DND-41 (cell line): ENCODE measurements at regions not wholly inside any gene's neighbourhood (a gene's known extent, or its start where the extent isn't known, plus 50 kb on each side); places are given as distances from the start of the nearest gene placed in this dataset.

ENCODE experiments used
- ATAC-seq: fragments of 200-7000 bp; cut with Tn5 transposase; 3 replicates; pipeline ENCODE4 v1.9.1; 2021; ENCODE audit warnings: low read depth; ENCODE audit not compliant: insufficient read depth
- DNase-seq: peaks from one replicate; pipeline ENCODE4 v3.0.0-alpha.2; 2020
- H2AFZ ChIP-seq: 2 replicates; pipeline ENCODE4 v1.6.0; 2012; ENCODE audit warnings: low read depth, low read length
- H3K27ac ChIP-seq: 2 replicates; pipeline ENCODE4 v1.5.1; 2012; ENCODE audit warnings: low read length, inconsistent platforms
- H3K27me3 ChIP-seq: fragments of 200-600 bp; sonication (generic); 2 replicates; pipeline ENCODE4 v1.6.0; 2012; ENCODE audit warnings: low read length, mild to moderate bottlenecking, inconsistent platforms; ENCODE audit not compliant: insufficient read depth, poor library complexity
- H3K36me3 ChIP-seq: 2 replicates; pipeline ENCODE4 v1.5.1; 2012; ENCODE audit warnings: low read length, inconsistent platforms; ENCODE audit not compliant: insufficient read depth
- H3K4me1 ChIP-seq: 2 replicates; pipeline ENCODE4 v1.5.1; 2012; ENCODE audit warnings: mild to moderate bottlenecking, low read length; ENCODE audit not compliant: insufficient read depth
- H3K4me2 ChIP-seq: 2 replicates; pipeline ENCODE4 v1.6.0; 2012; ENCODE audit warnings: mild to moderate bottlenecking, moderate library complexity, low read length, inconsistent platforms; ENCODE audit not compliant: insufficient read depth
- H3K4me3 ChIP-seq, 2 experiments: fragments of 200-600 bp in 1 of 2; shearing (Covaris generic) in 1 of 2; 2 replicates each; pipeline ENCODE4 v1.5.1; 2012 to 2016; ENCODE audit warnings: inconsistent platforms in 2 of 2, low read length in 2 of 2, mild to moderate bottlenecking in 2 of 2, low read depth in 1 of 2, moderate library complexity in 1 of 2
- H3K79me2 ChIP-seq: 2 replicates; pipeline ENCODE4 v1.6.0; 2012; ENCODE audit warnings: low read length, inconsistent platforms; ENCODE audit not compliant: insufficient read depth
- H3K9ac ChIP-seq: 2 replicates; pipeline ENCODE4 v1.6.0; 2012; ENCODE audit warnings: low read depth, mild to moderate bottlenecking, inconsistent platforms, low read length, moderate library complexity
- H3K9me3 ChIP-seq: 2 replicates; pipeline ENCODE4 v1.5.1; 2012; ENCODE audit warnings: low read length, moderate library complexity, mild to moderate bottlenecking, inconsistent platforms; ENCODE audit not compliant: insufficient read depth, severe bottlenecking
- H4K20me1 ChIP-seq: 2 replicates; pipeline ENCODE4 v1.6.0; 2012; ENCODE audit warnings: low read length; ENCODE audit not compliant: insufficient read depth
- CTCF ChIP-seq: IDR thresholded peaks from 2 replicates; pipeline ENCODE4 v1.5.1; 2012; ENCODE audit warnings: borderline replicate concordance, low read length, moderate library complexity, mild to moderate bottlenecking; ENCODE audit not compliant: poor library complexity, severe bottlenecking; ENCODE audit errors: extremely low read depth
- EZH2 ChIP-seq: IDR thresholded peaks from 3 replicates; pipeline ENCODE4 v1.6.1; 2012; ENCODE audit warnings: borderline replicate concordance, low read depth, mild to moderate bottlenecking, moderate library complexity, low read length, inconsistent platforms; ENCODE audit not compliant: severe bottlenecking

GRCh38 chr10:107650939-107651338 lies 486.4 kb upstream of the SORCS1 start:
- ATAC-seq, result no peak
- Histone ChIP-seq H3K4me2 (no peak overlapping the region), H4K20me1 (no peaks in the 10 kb centered on the region), H3K9ac (no peak overlapping the region), H2AFZ (no peak overlapping the region), H3K4me1 (peaks cover 5% of the 10 kb centered on the region; the same call in 1 of the 2 replicates), H3K36me3 (no peaks in the 10 kb centered on the region), H3K9me3 (no peaks in the 10 kb centered on the region), H3K27me3 (no peaks in the 10 kb centered on the region), H3K79me2 (no peaks in the 10 kb centered on the region), H3K27ac (no peak overlapping the region), H3K4me3 (no peak overlapping the region)
- no peak for DNase-seq
- TF ChIP-seq EZH2 (no peak), CTCF (no peak)

DNA sequence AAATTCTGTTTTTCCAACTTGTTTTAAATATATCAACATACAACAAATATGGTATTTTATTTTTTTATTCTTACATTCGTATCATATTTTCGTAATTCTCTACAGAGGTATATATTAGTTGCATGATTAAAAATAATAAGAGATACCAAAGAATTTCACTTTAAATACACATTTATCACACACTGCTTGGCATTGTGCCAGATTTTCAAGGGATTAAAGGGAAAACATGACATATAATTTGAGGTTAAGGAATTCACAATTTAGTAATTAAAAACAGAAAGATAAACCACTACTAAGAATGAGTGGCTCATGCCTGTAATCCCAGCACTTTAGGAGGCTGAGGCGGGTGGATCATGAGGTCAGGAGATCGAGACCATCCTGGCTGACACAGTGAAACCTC lies 484.7 kb upstream of the SORCS1 start:
- Histone ChIP-seq H3K36me3 (no peaks in the 10 kb centered on the region), H3K4me1 (peaks cover 1% of the 10 kb centered on the region; the same call in 1 of the 2 replicates), H3K4me2 (no peak overlapping the region), H4K20me1 (no peaks in the 10 kb centered on the region), H3K4me3 (no peak overlapping the region), H3K27me3 (no peaks in the 10 kb centered on the region), H3K27ac (no peak overlapping the region), H3K9ac (no peak overlapping the region), H2AFZ (no peak overlapping the region), H3K9me3 (no peaks in the 10 kb centered on the region), H3K79me2 (no peaks in the 10 kb centered on the region)
- no peak for TF ChIP-seq CTCF
- TF ChIP-seq EZH2, result no peak
- DNase-seq, result no peak
- no peak for ATAC-seq

GRCh38 chr10:107647462-107647861 lies 483.0 kb upstream of the SORCS1 start:
- no peaks in the 10 kb centered on the region for H3K4me1 ChIP-seq
- no peaks in the 10 kb centered on the region for H4K20me1 ChIP-seq
- no peak overlapping the region for H3K27ac ChIP-seq
- DNase-seq (no peak), ATAC-seq (no peak)
- H3K36me3 ChIP-seq, result no peaks in the 10 kb centered on the region
- no peak overlapping the region for H2AFZ ChIP-seq
- H3K4me2 ChIP-seq, result no peak overlapping the region
- no peaks in the 10 kb centered on the region for H3K9me3 ChIP-seq
- TF ChIP-seq EZH2, result no peak
- TF ChIP-seq CTCF, result no peak
- H3K79me2 ChIP-seq, result no peaks in the 10 kb centered on the region
- H3K9ac ChIP-seq, result no peak overlapping the region
- no peaks in the 10 kb centered on the region for H3K27me3 ChIP-seq
- H3K4me3 ChIP-seq, result no peak overlapping the region

- Histone ChIP-seq H3K4me3 (no peak overlapping the region), H3K36me3 (no peaks in the 10 kb centered on the region), H3K79me2 (no peaks in the 10 kb centered on the region), H3K4me1 (no peaks in the 10 kb centered on the region), H3K4me2 (no peak overlapping the region), H2AFZ (no peak overlapping the region), H3K9me3 (no peaks in the 10 kb centered on the region), H3K27me3 (no peaks in the 10 kb centered on the region), H3K27ac (no peak overlapping the region), H3K9ac (no peak overlapping the region), H4K20me1 (no peaks in the 10 kb centered on the region)
- ATAC-seq (no peak), DNase-seq (no peak)
- TF ChIP-seq CTCF, result no peak
- TF ChIP-seq EZH2, result no peak
These were observed 467.4 kb upstream of the SORCS1 start for GRCh38 chr10:107631876-107632275.
